GM12874 (cell line): ENCODE measurements at regions not wholly inside any gene's neighbourhood (a gene's known extent, or its start where the extent isn't known, plus 50 kb on each side); places are given as distances from the start of the nearest gene placed in this dataset.

Experiments
- CTCF ChIP-seq: IDR thresholded peaks from 2 replicates; pipeline ENCODE4 v1.5.1; 2011; ENCODE audit warnings: low read depth, mild to moderate bottlenecking, control low read depth, low read length, moderate library complexity; ENCODE audit not compliant: insufficient read depth

GRCh38 chr1:199466961-199467360, 560.5 kb upstream of the NR5A2 start:
- TF ChIP-seq CTCF, result no peak

- TF ChIP-seq CTCF, result no peak
Measured at GRCh38 chr1:199472018-199472417, 555.5 kb upstream of the NR5A2 start.

DNA sequence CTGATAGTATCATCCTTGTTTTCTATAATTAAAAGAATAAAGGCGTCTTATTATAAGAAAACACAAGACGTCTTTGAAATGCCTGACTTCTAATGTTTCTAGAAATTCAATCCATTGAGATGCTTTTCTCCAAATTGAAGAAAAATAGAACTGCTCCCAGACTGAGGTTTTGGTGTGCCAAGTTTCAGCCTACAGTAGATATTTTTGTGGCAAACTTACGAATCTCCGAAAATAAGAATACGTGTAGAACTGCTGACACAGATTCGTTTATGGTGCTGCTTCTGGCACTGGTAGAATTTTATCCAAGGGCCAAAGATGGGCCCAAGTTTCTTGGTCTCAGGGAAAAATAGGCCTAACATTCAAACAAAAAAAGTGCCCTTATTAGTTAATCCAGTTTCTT, 554.5 kb upstream of the NR5A2 start:
- TF ChIP-seq CTCF, result no peak

GRCh38 chr1:199474738-199475137, 552.8 kb upstream of the NR5A2 start:
- TF ChIP-seq CTCF, result no peak

DNA sequence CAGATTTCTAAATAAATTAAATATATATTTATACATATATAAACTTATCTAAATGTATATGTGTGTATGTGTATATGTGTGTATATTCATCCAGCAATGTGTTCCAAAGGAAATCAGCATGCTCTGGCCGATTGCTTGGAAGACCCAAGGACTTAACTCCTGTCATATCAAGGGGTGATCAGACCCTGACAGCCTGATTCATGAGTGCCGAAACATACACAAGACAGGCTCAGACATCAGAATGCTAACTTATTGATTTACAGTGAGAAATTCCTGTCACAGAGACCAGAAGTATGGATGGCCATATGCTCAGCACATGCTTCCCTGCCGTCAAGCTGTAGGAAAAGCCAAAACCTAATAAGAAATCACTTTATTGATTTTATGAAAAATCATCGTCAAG, 545.1 kb upstream of the NR5A2 start:
- no peak for TF ChIP-seq CTCF

DNA sequence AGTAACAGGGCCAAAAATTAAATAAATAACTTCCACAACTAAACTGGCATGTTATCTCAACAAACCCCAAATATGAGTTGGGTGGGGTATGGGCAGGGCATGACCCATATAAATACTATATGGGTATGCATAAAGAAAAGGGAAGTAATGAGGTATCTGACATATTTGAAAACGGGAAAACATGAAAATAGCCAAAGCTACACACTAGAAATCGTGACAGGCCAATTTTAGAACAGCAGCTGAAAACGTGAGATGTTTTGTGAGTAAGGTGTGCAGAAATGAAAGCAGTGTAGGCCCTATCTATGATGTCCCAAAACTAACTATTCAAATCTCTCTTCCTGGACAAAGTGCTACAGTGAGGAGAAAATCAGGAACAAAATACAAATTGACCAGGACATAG, 537.9 kb upstream of the NR5A2 start:
- TF ChIP-seq CTCF, result no peak

DNA sequence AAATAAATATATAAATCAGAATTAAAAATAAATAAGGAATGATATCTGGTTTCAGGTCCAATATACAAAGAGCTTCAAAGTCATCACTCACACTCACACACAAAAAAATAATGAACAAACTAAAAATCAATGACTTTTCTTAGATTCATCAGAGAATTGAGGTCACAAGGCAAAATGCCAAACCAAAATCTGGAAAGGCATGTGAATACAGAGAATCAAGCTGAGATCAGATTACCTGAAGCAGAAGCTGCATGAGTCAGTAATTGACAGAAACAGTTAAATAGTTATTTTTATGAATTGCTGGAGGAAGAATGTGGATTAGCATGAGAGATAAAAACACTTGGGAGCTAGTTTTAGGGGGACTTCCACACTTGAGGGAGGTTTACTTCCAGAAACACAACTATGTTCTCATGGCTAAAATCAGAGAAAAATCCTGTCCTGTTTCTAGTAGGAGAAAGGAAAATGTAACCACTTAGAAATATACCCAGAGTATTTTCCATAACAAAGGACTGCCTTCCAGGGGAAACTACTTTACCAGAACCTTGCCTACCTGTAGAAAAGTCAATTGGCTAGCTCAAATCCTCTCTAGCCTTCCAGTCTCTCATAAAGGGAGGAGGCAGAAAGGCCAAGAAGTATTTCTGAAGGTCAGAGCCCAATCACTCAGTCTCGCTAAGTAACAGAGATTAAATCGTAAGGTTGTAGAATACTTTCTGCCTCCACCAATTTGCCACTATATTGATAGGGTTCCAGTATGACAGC, 536.6 kb upstream of the NR5A2 start:
- no peak for TF ChIP-seq CTCF
